GDM1 (cell line): ENCODE measurements at regions not wholly inside any gene's neighbourhood (a gene's known extent, or its start where the extent isn't known, plus 50 kb on each side); places are given as distances from the start of the nearest gene placed in this dataset.
"Not testable (repeated sequence)": the region's sequence is repeated elsewhere in the genome, so short reads cannot be mapped to it uniquely, and the experiment has no call there.

Experiments used
- DNase-seq: peaks from one replicate; lab custom pipeline; 2025; lab: John Stamatoyannopoulos, UW

- DNase-seq: no peak
Observed at GRCh38 chr4:131764730-131765129, 1384.4 kb upstream of the PCDH10 start.

GRCh38 chr4:131774382-131774781 is 1374.7 kb upstream of the PCDH10 start:
- not testable (repeated sequence) for DNase-seq

- peak; percentile 1 for DNase-seq
Observed at GRCh38 chr4:131810565-131810964, 1338.5 kb upstream of the PCDH10 start.
